Liver (tissue), 3 donors: ENCODE measurements at regions not wholly inside any gene's neighbourhood (a gene's known extent, or its start where the extent isn't known, plus 50 kb on each side); places are given as distances from the start of the nearest gene placed in this dataset.

Experiments used
- EGR1 ChIP-seq, 2 donors: IDR thresholded peaks; 2 replicates each; pipeline ENCODE4 v1.6.1; 2016 to 2018; ENCODE audit warnings: antibody characterized with exemption in 2 of 2, low read depth in 2 of 2
- FOXA1 ChIP-seq: IDR thresholded peaks from 2 replicates; pipeline ENCODE4 v1.6.1; 2016; ENCODE audit warnings: antibody characterized with exemption
- NR2F2 ChIP-seq: IDR thresholded peaks from 2 replicates; pipeline ENCODE4 v1.6.1; 2016; ENCODE audit warnings: antibody characterized with exemption
- RAD21 ChIP-seq, 2 donors: IDR thresholded peaks; 2 replicates each; pipeline ENCODE4 v1.6.1; 2016; ENCODE audit warnings: antibody characterized with exemption in 2 of 2, mild to moderate bottlenecking in 2 of 2
- TAF1 ChIP-seq: conservative IDR thresholded peaks from 2 replicates; pipeline ENCODE4 v1.6.1; 2016; ENCODE audit warnings: antibody characterized with exemption, mild to moderate bottlenecking
- YY1 ChIP-seq: IDR thresholded peaks from 2 replicates; pipeline ENCODE4 v1.6.1; 2016; ENCODE audit warnings: antibody characterized with exemption, mild to moderate bottlenecking
- TF ChIP-seq, protein P1 (sequence below): fragments of 150-350 bp; IDR thresholded peaks from 2 replicates; pipeline ENCODE4 v1.5.1; 2017; ENCODE audit warnings: improper control_type of control experiment, low read depth, low read length; ENCODE audit not compliant: missing input control
- TF ChIP-seq, protein P2 (sequence below): IDR thresholded peaks from 2 replicates; pipeline ENCODE4 v1.6.1; 2016; ENCODE audit warnings: antibody characterized with exemption
- TF ChIP-seq, protein P3 (sequence below): IDR thresholded peaks from 2 replicates; pipeline ENCODE4 v1.6.1; 2016; ENCODE audit warnings: antibody characterized with exemption, mild to moderate bottlenecking
- TF ChIP-seq, protein P4 (sequence below): IDR thresholded peaks from 2 replicates; pipeline ENCODE4 v1.6.1; 2016; ENCODE audit warnings: antibody characterized with exemption
- TF ChIP-seq, protein P5 (sequence below): IDR thresholded peaks from 2 replicates; pipeline ENCODE4 v1.6.1; 2016; ENCODE audit warnings: antibody characterized with exemption
- donor health status: healthy.
- donor health status: healthy.

DNA sequence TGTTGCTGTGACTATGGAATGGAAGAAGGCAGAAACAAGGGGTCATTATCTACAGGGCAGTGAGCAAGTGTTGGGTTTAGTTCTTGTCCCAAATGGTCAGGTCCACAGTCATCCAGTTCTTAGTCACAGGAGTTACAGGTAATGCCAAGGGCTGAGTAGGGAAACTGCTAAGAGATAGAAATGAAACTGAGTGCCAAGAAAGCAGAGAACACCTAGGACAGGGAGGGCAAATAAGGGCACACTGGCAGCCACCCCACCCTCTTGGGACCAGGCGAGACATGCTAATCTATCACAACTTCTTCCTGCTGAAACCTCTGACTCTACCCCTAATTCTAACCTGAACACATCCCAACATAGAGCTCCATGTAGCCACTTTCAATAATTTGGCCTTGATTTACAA lies 103.2 kb downstream of the KLF4 start:
- TF ChIP-seq, protein P1, sequence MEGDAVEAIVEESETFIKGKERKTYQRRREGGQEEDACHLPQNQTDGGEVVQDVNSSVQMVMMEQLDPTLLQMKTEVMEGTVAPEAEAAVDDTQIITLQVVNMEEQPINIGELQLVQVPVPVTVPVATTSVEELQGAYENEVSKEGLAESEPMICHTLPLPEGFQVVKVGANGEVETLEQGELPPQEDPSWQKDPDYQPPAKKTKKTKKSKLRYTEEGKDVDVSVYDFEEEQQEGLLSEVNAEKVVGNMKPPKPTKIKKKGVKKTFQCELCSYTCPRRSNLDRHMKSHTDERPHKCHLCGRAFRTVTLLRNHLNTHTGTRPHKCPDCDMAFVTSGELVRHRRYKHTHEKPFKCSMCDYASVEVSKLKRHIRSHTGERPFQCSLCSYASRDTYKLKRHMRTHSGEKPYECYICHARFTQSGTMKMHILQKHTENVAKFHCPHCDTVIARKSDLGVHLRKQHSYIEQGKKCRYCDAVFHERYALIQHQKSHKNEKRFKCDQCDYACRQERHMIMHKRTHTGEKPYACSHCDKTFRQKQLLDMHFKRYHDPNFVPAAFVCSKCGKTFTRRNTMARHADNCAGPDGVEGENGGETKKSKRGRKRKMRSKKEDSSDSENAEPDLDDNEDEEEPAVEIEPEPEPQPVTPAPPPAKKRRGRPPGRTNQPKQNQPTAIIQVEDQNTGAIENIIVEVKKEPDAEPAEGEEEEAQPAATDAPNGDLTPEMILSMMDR: no peak
- TF ChIP-seq YY1 (no peak), RAD21 (IDR thresholded peaks at IDR 0.05) (no peak), TAF1 (no peak), FOXA1 (no peak), EGR1 (IDR thresholded peaks at IDR 0.05; ENCODE audit: low read depth in 2 of 2) (no peak), NR2F2 (no peak)
- TF ChIP-seq, protein P2, sequence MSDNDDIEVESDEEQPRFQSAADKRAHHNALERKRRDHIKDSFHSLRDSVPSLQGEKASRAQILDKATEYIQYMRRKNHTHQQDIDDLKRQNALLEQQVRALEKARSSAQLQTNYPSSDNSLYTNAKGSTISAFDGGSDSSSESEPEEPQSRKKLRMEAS: no peak
- TF ChIP-seq, protein P3, sequence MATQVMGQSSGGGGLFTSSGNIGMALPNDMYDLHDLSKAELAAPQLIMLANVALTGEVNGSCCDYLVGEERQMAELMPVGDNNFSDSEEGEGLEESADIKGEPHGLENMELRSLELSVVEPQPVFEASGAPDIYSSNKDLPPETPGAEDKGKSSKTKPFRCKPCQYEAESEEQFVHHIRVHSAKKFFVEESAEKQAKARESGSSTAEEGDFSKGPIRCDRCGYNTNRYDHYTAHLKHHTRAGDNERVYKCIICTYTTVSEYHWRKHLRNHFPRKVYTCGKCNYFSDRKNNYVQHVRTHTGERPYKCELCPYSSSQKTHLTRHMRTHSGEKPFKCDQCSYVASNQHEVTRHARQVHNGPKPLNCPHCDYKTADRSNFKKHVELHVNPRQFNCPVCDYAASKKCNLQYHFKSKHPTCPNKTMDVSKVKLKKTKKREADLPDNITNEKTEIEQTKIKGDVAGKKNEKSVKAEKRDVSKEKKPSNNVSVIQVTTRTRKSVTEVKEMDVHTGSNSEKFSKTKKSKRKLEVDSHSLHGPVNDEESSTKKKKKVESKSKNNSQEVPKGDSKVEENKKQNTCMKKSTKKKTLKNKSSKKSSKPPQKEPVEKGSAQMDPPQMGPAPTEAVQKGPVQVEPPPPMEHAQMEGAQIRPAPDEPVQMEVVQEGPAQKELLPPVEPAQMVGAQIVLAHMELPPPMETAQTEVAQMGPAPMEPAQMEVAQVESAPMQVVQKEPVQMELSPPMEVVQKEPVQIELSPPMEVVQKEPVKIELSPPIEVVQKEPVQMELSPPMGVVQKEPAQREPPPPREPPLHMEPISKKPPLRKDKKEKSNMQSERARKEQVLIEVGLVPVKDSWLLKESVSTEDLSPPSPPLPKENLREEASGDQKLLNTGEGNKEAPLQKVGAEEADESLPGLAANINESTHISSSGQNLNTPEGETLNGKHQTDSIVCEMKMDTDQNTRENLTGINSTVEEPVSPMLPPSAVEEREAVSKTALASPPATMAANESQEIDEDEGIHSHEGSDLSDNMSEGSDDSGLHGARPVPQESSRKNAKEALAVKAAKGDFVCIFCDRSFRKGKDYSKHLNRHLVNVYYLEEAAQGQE: no peak
- TF ChIP-seq, protein P4, sequence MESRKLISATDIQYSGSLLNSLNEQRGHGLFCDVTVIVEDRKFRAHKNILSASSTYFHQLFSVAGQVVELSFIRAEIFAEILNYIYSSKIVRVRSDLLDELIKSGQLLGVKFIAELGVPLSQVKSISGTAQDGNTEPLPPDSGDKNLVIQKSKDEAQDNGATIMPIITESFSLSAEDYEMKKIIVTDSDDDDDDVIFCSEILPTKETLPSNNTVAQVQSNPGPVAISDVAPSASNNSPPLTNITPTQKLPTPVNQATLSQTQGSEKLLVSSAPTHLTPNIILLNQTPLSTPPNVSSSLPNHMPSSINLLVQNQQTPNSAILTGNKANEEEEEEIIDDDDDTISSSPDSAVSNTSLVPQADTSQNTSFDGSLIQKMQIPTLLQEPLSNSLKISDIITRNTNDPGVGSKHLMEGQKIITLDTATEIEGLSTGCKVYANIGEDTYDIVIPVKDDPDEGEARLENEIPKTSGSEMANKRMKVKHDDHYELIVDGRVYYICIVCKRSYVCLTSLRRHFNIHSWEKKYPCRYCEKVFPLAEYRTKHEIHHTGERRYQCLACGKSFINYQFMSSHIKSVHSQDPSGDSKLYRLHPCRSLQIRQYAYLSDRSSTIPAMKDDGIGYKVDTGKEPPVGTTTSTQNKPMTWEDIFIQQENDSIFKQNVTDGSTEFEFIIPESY: no peak
- TF ChIP-seq, protein P5, sequence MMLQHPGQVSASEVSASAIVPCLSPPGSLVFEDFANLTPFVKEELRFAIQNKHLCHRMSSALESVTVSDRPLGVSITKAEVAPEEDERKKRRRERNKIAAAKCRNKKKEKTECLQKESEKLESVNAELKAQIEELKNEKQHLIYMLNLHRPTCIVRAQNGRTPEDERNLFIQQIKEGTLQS: no peak
